NCI-H510A (cell line): ENCODE measurements at regions not wholly inside any gene's neighbourhood (a gene's known extent, or its start where the extent isn't known, plus 50 kb on each side); places are given as distances from the start of the nearest gene placed in this dataset.
"Not testable (repeated sequence)": the region's sequence is repeated elsewhere in the genome, so short reads cannot be mapped to it uniquely, and the experiment has no call there.

Experiments used
- DNase-seq: peaks from one replicate; lab custom pipeline; 2025; lab: John Stamatoyannopoulos, UW

GRCh38 chr3:197368821-197369220 is 70.4 kb upstream of the DLG1 start:
- no peak for DNase-seq

GRCh38 chr3:197368330-197368729 is 69.9 kb upstream of the DLG1 start:
- DNase-seq, result no peak

GRCh38 chr3:197367081-197367780 is 68.8 kb upstream of the DLG1 start:
- DNase-seq, result peak; percentile 95

- DNase-seq, result no peak
These were observed 68.1 kb upstream of the DLG1 start for GRCh38 chr3:197366301-197367044.

- no peak for DNase-seq
These were observed 67.2 kb upstream of the DLG1 start for GRCh38 chr3:197365586-197365985.

- DNase-seq, result peak; percentile 81
These were observed 66.1 kb upstream of the DLG1 start for GRCh38 chr3:197364410-197365071.

GRCh38 chr3:197363553-197364409 is 65.4 kb upstream of the DLG1 start:
- DNase-seq, result no peak

GRCh38 chr3:197362081-197362480 is 63.7 kb upstream of the DLG1 start:
- DNase-seq, result no peak

- not testable (repeated sequence) for DNase-seq
These were observed 61.7 kb upstream of the DLG1 start for GRCh38 chr3:197360095-197360494.

GRCh38 chr3:197359476-197359875 is 61.1 kb upstream of the DLG1 start:
- not testable (repeated sequence) for DNase-seq

GRCh38 chr3:197356741-197357140 is 58.3 kb upstream of the DLG1 start:
- no peak for DNase-seq

- DNase-seq, result no peak
These were observed 57.9 kb upstream of the DLG1 start for GRCh38 chr3:197356275-197356674.

- no peak for DNase-seq
These were observed 57.3 kb upstream of the DLG1 start for GRCh38 chr3:197355713-197356112.

GRCh38 chr3:197354568-197355001 is 56.2 kb upstream of the DLG1 start:
- no peak for DNase-seq

GRCh38 chr3:197353867-197354567 is 55.6 kb upstream of the DLG1 start:
- no peak for DNase-seq

- no peak for DNase-seq
These were observed 54.8 kb upstream of the DLG1 start for GRCh38 chr3:197353001-197353866.

GRCh38 chr3:197352382-197352781 is 54.0 kb upstream of the DLG1 start:
- DNase-seq, result no peak

- DNase-seq, result no peak
These were observed 52.0 kb upstream of the DLG1 start for GRCh38 chr3:197350446-197350845.

GRCh38 chr3:197349368-197349767 is 51.0 kb upstream of the DLG1 start:
- no peak for DNase-seq
